Raji (cell line): ENCODE measurements at regions not wholly inside any gene's neighbourhood (a gene's known extent, or its start where the extent isn't known, plus 50 kb on each side); places are given as distances from the start of the nearest gene placed in this dataset.

Experiments used
- POLR2A ChIP-seq: IDR thresholded peaks from 2 replicates; pipeline ENCODE4 v1.6.1; 2011; ENCODE audit warnings: low read depth, low read length, control low read depth; ENCODE audit not compliant: insufficient read depth

GRCh38 chr6:43988801-43989200 lies 138.5 kb downstream of the MRPL14 start:
- no peak for TF ChIP-seq POLR2A

GRCh38 chr6:43987838-43988439 lies 139.3 kb downstream of the MRPL14 start:
- no peak for TF ChIP-seq POLR2A

GRCh38 chr6:43986177-43986825 lies 141.0 kb downstream of the MRPL14 start:
- TF ChIP-seq POLR2A: no peak

DNA sequence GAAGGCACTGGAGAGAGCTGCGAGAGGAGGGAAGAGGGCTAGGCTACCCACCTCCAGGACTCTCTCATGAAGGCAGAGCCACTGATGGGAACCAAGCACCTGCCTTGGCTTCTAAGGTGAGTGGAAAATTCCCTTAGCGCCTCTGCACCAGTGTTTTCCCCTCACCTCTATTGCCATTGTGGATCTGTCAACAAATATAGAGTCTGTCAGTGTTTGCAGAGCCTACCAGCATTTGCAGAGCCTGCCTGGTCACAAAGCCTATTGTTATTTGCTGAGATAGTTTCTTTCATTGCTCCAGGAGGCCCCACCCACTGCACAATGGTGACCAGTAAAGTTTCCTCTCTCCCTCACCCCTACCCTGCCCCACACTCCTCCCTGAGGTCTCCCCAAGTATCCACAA lies 141.9 kb downstream of the MRPL14 start:
- TF ChIP-seq POLR2A: no peak

DNA sequence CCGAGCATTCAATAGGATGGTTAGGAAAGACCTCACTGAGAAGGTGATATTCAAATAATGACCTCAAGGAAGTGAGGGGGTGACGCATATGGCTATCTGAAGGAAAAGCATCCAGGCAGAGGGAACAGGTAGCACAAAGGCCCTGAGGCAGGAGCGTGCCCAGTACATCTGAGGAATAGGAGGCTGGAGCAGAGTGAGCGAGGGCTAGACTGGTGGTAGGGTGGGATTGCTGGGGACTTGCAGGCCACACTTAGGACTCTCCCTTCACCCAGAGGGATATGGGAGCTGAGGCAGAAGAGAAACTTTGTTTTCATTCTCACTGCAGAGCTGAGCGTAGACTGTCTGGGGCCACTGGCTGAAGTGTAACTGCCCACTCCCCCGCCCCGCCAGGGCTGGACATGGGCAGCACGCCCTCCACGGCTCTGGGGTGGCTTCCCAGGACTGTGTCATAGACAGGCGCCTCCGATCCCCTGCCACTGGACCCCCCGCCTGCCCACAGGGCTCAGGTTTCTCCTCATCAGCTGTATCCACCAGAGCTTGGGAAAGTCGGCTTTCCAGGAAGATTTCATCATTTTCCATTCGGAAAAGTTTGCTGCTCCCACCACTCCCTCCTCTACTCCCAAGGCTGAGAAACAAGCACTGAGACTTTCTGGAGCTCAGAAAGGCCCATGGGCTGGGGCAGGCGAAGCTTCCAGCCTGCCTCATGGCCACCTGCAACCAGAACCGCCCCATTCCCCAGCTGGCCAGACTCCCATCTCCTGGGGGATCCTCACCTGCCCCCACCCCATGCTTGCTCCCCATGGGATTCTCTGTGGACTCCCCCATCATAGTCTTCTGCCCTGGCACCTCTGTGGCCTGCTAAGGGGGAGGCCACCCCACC lies 142.6 kb downstream of the MRPL14 start:
- no peak for TF ChIP-seq POLR2A

GRCh38 chr6:43983632-43984031 lies 143.6 kb downstream of the MRPL14 start:
- no peak for TF ChIP-seq POLR2A

DNA sequence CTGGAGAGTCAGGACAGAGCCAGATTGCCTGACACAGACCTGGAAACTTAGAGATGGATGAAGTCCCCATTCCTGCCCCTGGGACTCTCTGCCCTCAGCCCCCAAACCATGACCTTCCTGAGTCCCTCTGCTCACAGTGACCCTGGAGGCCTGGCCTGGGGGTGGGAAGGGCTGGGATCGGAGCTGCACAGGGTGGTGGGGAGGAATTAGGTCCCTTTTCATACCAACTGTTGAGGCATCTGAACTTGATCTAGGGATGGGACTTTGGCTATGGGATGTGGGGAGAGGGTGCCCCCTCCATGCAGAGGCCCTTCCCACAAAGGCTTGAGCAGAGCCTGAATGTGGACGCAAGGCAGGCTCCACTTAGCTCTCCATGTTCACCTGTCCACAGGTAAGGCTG lies 144.1 kb downstream of the MRPL14 start:
- TF ChIP-seq POLR2A: no peak

- TF ChIP-seq POLR2A: no peak
Measured at GRCh38 chr6:43982084-43982625, 145.1 kb downstream of the MRPL14 start.

DNA sequence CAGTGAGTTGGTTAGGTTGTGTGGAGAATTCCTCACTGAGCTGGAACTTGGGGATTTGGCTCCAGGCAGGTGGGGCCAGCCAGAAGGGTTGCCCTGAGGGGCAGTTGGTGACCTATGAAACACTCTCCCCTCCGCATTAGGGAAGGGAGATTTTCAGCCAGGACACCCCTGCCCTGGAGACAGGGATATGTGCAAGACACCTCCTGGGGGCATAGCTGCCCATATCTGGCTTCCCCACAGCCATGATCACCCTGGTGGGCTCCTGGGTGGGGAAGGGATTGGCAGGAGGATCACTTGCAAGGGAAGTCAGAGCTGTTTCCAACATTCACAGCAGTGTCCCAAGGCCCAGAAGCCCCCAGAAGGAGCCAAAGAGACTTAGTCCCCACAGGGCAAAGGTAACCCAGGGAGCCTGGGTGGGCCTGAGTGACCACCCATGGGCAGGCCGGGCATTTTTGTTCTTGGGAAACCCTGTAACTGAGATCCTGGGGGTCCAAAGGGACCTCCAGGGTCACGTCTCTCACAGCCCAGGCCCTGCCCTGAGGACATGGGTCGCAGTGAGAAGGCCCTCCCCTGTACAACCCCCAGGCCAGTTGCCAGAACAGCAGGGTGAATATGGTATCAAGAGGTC lies 145.8 kb downstream of the MRPL14 start:
- TF ChIP-seq POLR2A: no peak

- TF ChIP-seq POLR2A: no peak
Measured at GRCh38 chr6:43980004-43980795, 147.1 kb downstream of the MRPL14 start.

GRCh38 chr6:43979525-43979924 lies 147.7 kb downstream of the MRPL14 start:
- no peak for TF ChIP-seq POLR2A

GRCh38 chr6:43978473-43979346 lies 148.5 kb downstream of the MRPL14 start:
- no peak for TF ChIP-seq POLR2A

- no peak for TF ChIP-seq POLR2A
Measured at GRCh38 chr6:43977404-43978111, 149.7 kb downstream of the MRPL14 start.
